K562 (cell line): ENCODE measurements at regions not wholly inside any gene's neighbourhood (a gene's known extent, or its start where the extent isn't known, plus 50 kb on each side); places are given as distances from the start of the nearest gene placed in this dataset.

Source experiments
- HSF4 ChIP-seq: fragments of 250-450 bp; sonication (Bioruptor Pico); IDR thresholded peaks from 2 replicates; pipeline ENCODE4 v2.1.2; 2022; ENCODE audit warnings: mild to moderate bottlenecking, moderate library complexity, borderline replicate concordance
- ZNF77 ChIP-seq: fragments of 250-450 bp; sonication (Bioruptor Pico); IDR thresholded peaks from 2 replicates; pipeline ENCODE4 v1.5.0; 2020

DNA sequence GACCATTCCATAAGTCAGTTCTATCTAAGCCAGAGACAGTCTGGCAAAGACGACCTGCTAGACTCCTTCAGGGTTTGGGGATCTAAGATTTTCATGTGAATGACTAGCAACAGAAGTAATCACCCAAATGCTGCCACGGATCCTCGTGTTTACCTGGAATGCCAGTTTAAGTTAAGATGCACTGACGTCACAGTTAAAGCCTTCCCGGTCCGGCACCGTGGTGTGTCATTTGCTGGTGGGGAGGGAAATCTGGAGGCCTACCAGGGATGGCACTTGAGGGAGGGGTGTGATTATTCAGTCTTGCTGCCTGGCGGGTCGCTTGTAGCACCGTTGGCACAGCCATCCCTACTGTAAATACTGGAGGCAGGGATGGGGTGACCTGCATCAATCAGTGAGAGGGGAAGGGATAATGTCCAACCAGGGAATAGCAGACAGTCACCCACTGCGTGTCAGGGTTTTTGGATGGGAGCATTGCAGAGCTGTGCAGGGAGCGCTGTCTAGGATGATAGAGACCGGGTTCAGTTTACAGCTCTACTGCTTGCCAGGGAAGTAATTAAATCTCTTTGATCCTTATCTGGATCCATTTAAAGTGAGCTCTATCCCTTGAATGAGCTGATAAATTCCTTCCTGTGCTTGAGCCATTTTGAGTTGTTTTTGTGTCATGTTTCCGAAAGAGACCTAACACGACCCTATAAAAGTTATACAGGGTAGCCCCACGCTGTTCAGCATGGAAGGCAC is 764.7 kb upstream of the EEF2KMT start:
- TF ChIP-seq ZNF77 (CRISPR knock-in tag) = no peak
- no peak for TF ChIP-seq HSF4
